GM11168 (cell line): ENCODE measurements at regions not wholly inside any gene's neighbourhood (a gene's known extent, or its start where the extent isn't known, plus 50 kb on each side); places are given as distances from the start of the nearest gene placed in this dataset.
"Not testable (repeated sequence)": the region's sequence is repeated elsewhere in the genome, so short reads cannot be mapped to it uniquely, and the experiment has no call there.

Experiments
- in situ Hi-C: fragments of 300-500 bp; cut with MboI; formaldehyde crosslinking; loops from one replicate; pipeline ENCODE4 v1.12.0; 2022; ENCODE audit warnings: low sequenced_read_pairs; ENCODE audit not compliant: unreplicated experiment

GRCh38 chr11:60592601-60593000 is 77.4 kb downstream of the MS4A13 start:
- in situ Hi-C loops = no loop called here

DNA sequence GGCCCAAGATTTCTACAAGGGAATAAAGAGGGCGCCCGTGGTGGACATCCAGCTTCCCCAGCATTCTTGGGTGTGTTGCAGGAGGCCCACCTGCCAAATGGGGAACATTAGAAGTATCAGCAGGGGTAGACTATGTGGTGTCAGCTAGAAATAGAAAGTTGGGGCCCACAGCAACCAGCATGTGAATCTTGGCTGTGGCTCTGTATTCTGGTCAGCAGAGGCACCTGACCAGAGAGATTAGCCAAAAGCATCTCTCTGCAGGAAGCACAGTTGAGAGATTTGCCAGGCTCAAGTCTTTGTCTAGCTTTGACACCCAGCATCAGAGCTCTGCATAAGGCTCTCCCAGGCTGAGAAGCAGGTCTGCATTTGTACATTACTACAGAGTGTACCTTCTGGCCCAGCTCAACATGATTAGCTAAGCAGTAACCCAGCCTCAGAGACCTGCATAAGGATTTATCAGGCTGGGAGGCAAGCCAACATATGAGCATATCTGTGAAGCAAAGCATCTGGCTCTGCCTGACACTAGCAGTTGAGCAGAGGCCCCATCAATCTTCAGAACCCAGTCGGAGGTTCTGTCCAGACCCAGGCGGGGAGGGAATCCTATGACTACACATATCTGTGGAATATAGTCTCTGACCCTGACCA is 79.9 kb downstream of the MS4A13 start:
- in situ Hi-C loops = no loop called here

DNA sequence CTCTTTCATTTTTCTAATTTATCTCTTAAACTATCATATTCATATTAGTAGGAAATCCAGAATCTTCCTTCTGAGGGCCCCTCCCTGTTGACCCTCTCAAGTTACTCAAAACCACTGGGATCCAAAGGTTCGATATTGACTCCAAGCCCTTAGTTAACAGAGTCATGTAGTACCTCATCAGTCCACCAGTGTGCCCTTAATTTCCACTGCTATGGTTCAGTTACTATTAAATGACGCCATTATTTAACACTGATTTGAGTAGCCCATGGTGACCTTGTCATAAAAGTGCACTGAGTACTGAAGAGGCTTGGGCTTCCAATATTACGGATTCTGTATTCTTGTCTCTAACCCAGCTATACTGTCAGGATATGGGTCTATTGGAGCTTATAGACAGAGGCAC is 91.9 kb upstream of the MS4A8 start:
- in situ Hi-C loops = no loop called here

DNA sequence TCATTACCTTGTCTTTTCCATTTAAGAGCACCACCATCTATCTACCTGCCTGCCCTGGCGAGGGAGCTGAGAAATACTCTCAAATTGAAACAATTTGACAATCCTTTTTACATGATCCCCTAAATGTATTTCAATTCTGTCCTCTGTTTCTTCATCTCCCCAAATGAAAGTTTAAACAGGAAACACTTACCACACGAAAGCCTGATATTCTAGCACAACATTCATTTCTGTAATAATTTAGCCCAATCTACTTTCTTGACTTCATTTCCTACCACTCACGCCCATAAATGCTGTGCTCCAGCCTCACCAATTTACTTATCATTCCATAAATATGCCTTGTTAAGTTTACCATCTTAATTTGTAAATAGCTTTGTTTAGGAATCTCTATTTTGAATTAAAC is 89.8 kb upstream of the MS4A8 start:
- in situ Hi-C loops = loop anchor here (10.0 kb wide), 2 partner anchors 125 to 265 kb away; no protein-coding TSS in a partner anchor

- in situ Hi-C loops = loop anchor here (10.0 kb wide), 2 partner anchors 126 to 266 kb away; no protein-coding TSS in a partner anchor
Observed at GRCh38 chr11:60610702-60611101, 88.7 kb upstream of the MS4A8 start.

DNA sequence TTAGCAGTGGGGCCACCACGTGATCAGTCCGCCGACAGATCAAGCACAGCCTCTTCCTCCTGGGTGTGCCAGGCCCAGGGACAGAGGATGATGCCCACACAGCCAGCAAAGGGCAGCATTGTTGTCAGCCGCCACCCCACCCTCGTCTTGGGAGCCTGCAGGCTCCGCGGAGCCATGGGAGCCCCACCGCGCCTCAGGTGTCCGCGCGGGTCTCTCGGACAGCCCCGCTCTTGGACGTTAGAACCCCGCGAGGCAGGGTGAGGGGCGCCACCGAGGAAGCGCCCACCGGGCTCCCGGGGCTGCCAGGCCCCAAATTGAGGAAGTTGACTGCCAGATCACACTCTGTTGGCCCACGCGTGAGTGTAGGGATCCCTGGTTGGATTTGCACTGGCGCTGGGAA is 83.9 kb upstream of the MS4A8 start:
- in situ Hi-C loops = loop anchor here (10.0 kb wide), 2 partner anchors 131 to 271 kb away; no protein-coding TSS in a partner anchor

DNA sequence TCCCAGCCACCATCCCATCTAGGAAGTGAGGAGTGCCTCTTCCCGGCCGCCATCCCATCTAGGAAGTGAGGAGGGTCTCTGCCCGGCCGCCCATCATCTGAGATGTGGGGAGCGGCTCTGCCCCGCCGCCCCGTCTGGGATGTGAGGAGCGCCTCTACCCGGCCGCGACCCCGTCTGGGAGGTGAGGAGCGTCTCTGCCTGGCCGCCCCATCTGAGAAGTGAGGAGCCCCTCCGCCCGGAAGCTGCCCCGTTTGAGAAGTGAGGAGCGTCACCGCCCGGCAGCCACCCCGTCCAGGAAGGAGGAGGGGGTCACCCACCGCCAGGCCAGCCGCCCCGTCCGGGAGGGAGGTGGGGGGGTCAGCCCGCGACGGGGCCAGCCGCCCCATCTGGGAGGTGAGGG is 77.5 kb upstream of the MS4A8 start:
- in situ Hi-C loops = not testable (repeated sequence)

DNA sequence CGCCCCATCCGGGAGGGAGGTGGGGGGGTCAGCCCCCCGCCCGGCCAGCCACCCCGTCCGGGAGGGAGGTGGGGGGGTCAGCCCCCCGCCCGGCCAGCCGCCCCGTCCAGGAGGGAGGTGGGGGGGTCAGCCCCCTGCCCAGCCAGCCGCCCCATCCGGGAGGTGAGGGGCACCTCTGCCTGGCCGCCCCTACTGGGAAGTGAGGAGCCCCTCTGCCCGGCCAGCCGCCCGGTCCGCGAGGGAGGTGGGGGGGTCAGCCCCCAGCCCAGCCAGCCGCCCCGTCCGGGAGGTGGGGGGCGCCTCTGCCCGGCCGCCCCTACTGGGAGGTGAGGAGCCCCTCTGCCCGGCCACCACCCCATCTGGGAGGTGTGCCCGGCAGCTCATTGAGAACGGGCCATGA is 76.6 kb upstream of the MS4A8 start:
- in situ Hi-C loops = not testable (repeated sequence)

DNA sequence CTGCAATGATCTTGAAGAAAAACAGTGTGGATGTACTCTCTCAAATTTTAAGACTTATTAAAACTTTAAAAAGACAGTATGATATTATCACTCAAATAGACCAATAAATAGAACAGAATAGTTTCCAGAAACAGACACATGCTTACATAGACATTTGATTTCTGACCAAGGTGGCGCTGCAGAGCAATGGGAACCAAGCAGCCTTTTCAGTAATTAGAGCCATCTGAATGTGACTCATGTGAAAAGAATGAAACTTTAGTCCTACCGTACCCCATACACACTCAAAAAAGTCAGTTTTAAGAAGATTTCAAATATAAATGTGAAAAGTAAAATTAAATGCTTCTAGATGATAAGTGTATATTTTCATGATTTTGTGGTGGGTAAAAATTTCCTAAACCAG is 74.2 kb upstream of the MS4A8 start:
- in situ Hi-C loops = no loop called here

GRCh38 chr11:60629399-60629798 is 70.0 kb upstream of the MS4A8 start:
- in situ Hi-C loops = no loop called here

- in situ Hi-C loops = loop anchor here (10.0 kb wide), 1 partner anchor 357 kb away; no protein-coding TSS in a partner anchor
Observed at GRCh38 chr11:60631944-60632343, 67.5 kb upstream of the MS4A8 start.

- in situ Hi-C loops = loop anchor here (10.0 kb wide), 1 partner anchor 359 kb away; no protein-coding TSS in a partner anchor
Observed at GRCh38 chr11:60633645-60634044, 65.8 kb upstream of the MS4A8 start.

DNA sequence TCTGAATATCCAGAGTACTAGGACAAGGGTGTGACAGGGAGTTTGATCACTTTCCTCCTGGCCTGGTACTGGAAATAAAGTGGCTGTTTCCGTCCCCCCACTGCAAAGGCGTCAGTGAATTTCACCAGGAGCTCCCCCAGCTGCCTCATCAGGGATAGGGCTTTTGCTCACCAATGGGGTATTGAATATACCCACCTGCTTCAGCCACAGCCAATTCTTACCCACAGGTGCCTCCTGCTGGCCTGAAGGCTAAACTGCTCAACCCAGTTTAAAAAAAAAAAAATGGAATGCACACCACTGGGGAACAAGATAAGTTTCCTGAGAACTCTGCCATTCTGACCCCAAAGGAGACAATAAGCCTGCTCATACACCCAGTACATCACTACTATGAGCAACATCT is 65.3 kb upstream of the MS4A8 start:
- in situ Hi-C loops = loop anchor here (10.0 kb wide), 1 partner anchor 359 kb away; no protein-coding TSS in a partner anchor

- in situ Hi-C loops = no loop called here
Observed at GRCh38 chr11:60641940-60642339, 57.5 kb upstream of the MS4A8 start.

- in situ Hi-C loops = no loop called here
Observed at GRCh38 chr11:60647087-60647486, 52.3 kb upstream of the MS4A8 start.
